Natural killer cell (primary cell): ENCODE measurements at regions not wholly inside any gene's neighbourhood (a gene's known extent, or its start where the extent isn't known, plus 50 kb on each side); places are given as distances from the start of the nearest gene placed in this dataset.

Source experiments
- ATAC-seq, 3 donors: fragments of 150-1000 bp in 2 of 3; fragments of 200-7000 bp in 1 of 3; cut with Tn5 transposase; 1 replicate in 1 of 3; 2 replicates in 2 of 3; pipeline ENCODE4 v1.10.0; 2021; ENCODE audit warnings: mild to moderate bottlenecking in 2 of 3, moderate library complexity in 2 of 3
- DNase-seq, 2 donors: peaks; one replicate each; pipeline versions ENCODE4 v3.0.0 to v3.0.0-alpha.2; 2013 to 2021; ENCODE audit warnings: mixed read lengths in 1 of 2
- H3K27ac ChIP-seq: one replicate; pipeline ENCODE4 v1.5.1; 2013; ENCODE audit warnings: mild to moderate bottlenecking, low read length
- H3K27me3 ChIP-seq: one replicate; pipeline ENCODE4 v1.6.1; 2013; ENCODE audit warnings: low read length; ENCODE audit not compliant: control insufficient read depth, insufficient read depth
- H3K36me3 ChIP-seq: one replicate; pipeline ENCODE4 v1.6.1; 2013; ENCODE audit warnings: low read length; ENCODE audit not compliant: control insufficient read depth, insufficient read depth
- H3K4me1 ChIP-seq: one replicate; pipeline ENCODE4 v1.6.1; 2013; ENCODE audit warnings: low read length; ENCODE audit not compliant: control insufficient read depth, insufficient read depth
- H3K4me3 ChIP-seq: one replicate; pipeline ENCODE4 v1.5.1; 2013; ENCODE audit warnings: low read length
- H3K9me3 ChIP-seq: one replicate; pipeline ENCODE4 v1.6.1; 2013; ENCODE audit warnings: low read length; ENCODE audit not compliant: control insufficient read depth, insufficient read depth
- H3K27ac Mint-ChIP-seq, 2 donors: one replicate each; pipeline ENCODE4 v1.8.0; 2022; ENCODE audit warnings: mild to moderate bottlenecking in 2 of 2, mixed read lengths in 2 of 2, moderate library complexity in 1 of 2
- H3K27me3 Mint-ChIP-seq, 2 donors: one replicate each; pipeline ENCODE4 v1.8.0; 2022; ENCODE audit warnings: low read depth in 2 of 2, mixed read lengths in 2 of 2
- H3K36me3 Mint-ChIP-seq: one replicate; pipeline ENCODE4 v1.8.0; 2022; ENCODE audit warnings: mixed read lengths
- H3K4me1 Mint-ChIP-seq, 2 donors: one replicate each; pipeline ENCODE4 v1.8.0; 2022; ENCODE audit warnings: mixed read lengths in 2 of 2
- H3K4me3 Mint-ChIP-seq: one replicate; pipeline ENCODE4 v1.8.0; 2022; ENCODE audit warnings: mild to moderate bottlenecking, moderate library complexity, mixed read lengths
- H3K9me3 Mint-ChIP-seq, 2 donors: one replicate each; pipeline ENCODE4 v1.8.0; 2022; ENCODE audit warnings: mixed read lengths in 2 of 2
- CTCF ChIP-seq: fragments of 200-600 bp; IDR thresholded peaks from one replicate; pipeline ENCODE4 v1.8.0; 2022; ENCODE audit warnings: antibody characterized with exemption
- WGBS: methylation state at CpG from one replicate; pipeline ENCODE4 v1.1.7; 2013; ENCODE audit warnings: missing lambda C conversion rate; ENCODE audit not compliant: insufficient coverage; 5-methylcytosine and 5-hydroxymethylcytosine counted together
- intact Hi-C: fragments of 100-400 bp; cut with micrococcal nuclease; formaldehyde crosslinking; loops from one replicate; pipeline ENCODE4 v1.14.2; 2022

DNA sequence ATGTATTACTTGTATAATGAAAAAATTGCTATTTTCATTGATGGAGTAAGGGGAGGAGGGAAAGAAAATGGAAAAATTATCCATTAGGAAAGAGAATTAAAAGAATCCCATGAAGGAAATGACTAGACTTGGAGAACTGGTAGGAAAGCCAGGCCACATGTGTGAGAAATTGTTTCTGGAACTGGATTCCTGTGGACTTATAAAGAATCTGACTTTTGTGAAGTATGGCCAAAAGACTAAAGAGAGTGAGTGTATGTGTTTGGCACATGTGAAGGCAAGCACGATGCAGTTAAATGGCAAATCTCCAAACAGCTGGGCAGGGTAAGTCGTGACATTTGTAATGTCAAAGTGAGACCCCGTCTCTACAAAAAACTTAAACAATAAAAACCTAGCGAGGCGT lies 89.4 kb downstream of the MTX3 start:
- Mint-ChIP-seq H3K27ac (no peak overlapping the region), H3K9me3 (peaks cover 0 to under 1% of the 10 kb centered on the region in 2 donors), H3K27me3 (peaks cover 8 to 28% of the 10 kb centered on the region in 2 donors), H3K4me3 (no peak overlapping the region), H3K4me1 (no peaks in the 10 kb centered on the region), H3K36me3 (no peaks in the 10 kb centered on the region)
- ATAC-seq (no peak), DNase-seq (no peak)
- no peaks in the 10 kb centered on the region for H3K36me3 ChIP-seq
- WGBS = 97% methylated on average over 5 of the region's 5 CpGs
- no peak for TF ChIP-seq CTCF
- H3K9me3 ChIP-seq = no peaks in the 10 kb centered on the region
- intact Hi-C loops = no loop called here
- no peaks in the 10 kb centered on the region for H3K4me1 ChIP-seq
- no peaks in the 10 kb centered on the region for H3K27me3 ChIP-seq
- H3K4me3 ChIP-seq = no peak overlapping the region
- H3K27ac ChIP-seq = no peak overlapping the region

DNA sequence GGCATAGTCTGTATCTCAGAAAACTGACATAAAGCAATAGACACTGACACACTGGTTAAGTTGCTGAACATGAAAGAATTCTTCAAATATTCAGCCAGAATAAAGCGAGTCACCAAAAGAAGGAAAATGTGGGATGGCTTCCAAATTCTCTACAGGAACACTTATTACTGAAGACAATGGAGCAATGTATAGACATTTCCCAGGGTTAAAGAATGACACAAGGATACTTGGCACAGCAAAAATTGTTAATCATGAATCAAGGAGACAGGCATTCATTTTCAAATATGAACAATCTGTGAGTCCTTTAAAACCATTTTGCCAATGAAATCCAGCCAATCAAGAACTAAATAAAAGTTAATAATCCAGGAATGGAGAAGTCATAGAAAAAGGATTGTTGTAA lies 92.5 kb downstream of the MTX3 start:
- no peaks in the 10 kb centered on the region for H3K27me3 ChIP-seq
- DNase-seq (no peak), ATAC-seq (no peak)
- H3K9me3 Mint-ChIP-seq = peaks cover 0 to 2% of the 10 kb centered on the region in 2 donors
- TF ChIP-seq CTCF = no peak
- WGBS = 100% methylated on average over 1 of the region's 1 CpG
- intact Hi-C loops = no loop called here
- H3K36me3 Mint-ChIP-seq = no peaks in the 10 kb centered on the region
- no peak overlapping the region for H3K27ac ChIP-seq
- peaks cover 15 to 48% of the 10 kb centered on the region in 2 donors for H3K27me3 Mint-ChIP-seq
- no peak overlapping the region for H3K4me3 ChIP-seq
- no peaks in the 10 kb centered on the region for H3K4me1 Mint-ChIP-seq
- H3K9me3 ChIP-seq = no peaks in the 10 kb centered on the region
- H3K27ac Mint-ChIP-seq = no peak overlapping the region
- no peak overlapping the region for H3K4me3 Mint-ChIP-seq
- no peaks in the 10 kb centered on the region for H3K4me1 ChIP-seq
- H3K36me3 ChIP-seq = no peaks in the 10 kb centered on the region

GRCh38 chr5:79893976-79894375 lies 97.1 kb downstream of the MTX3 start:
- Mint-ChIP-seq H3K36me3 (no peaks in the 10 kb centered on the region), H3K4me3 (no peak overlapping the region), H3K27me3 (peaks cover 18 to 61% of the 10 kb centered on the region in 2 donors), H3K27ac (no peak overlapping the region), H3K9me3 (peaks cover 0 to 2% of the 10 kb centered on the region in 2 donors), H3K4me1 (no peaks in the 10 kb centered on the region)
- 86% methylated on average over 1 of the region's 3 CpGs for WGBS
- no peak overlapping the region for H3K4me3 ChIP-seq
- no peaks in the 10 kb centered on the region for H3K9me3 ChIP-seq
- no peak for TF ChIP-seq CTCF
- ATAC-seq (no peak), DNase-seq (no peak)
- no peaks in the 10 kb centered on the region for H3K27me3 ChIP-seq
- intact Hi-C loops = no loop called here
- no peak overlapping the region for H3K27ac ChIP-seq
- no peaks in the 10 kb centered on the region for H3K36me3 ChIP-seq
- no peaks in the 10 kb centered on the region for H3K4me1 ChIP-seq

- no peaks in the 10 kb centered on the region for H3K4me1 Mint-ChIP-seq
- H3K4me3 ChIP-seq = no peak overlapping the region
- WGBS = 71% methylated on average over 1 of the region's 1 CpG
- H3K4me1 ChIP-seq = no peaks in the 10 kb centered on the region
- intact Hi-C loops = no loop called here
- H3K27ac ChIP-seq = no peak overlapping the region
- H3K9me3 Mint-ChIP-seq = peaks cover 0 to 2% of the 10 kb centered on the region in 2 donors
- DNase-seq = no peak
- TF ChIP-seq CTCF = no peak
- H3K4me3 Mint-ChIP-seq = no peak overlapping the region
- no peaks in the 10 kb centered on the region for H3K9me3 ChIP-seq
- H3K27me3 Mint-ChIP-seq = peaks cover 18 to 56% of the 10 kb centered on the region in 2 donors
- no peak overlapping the region for H3K27ac Mint-ChIP-seq
- no peaks in the 10 kb centered on the region for H3K27me3 ChIP-seq
- ATAC-seq = no peak
- no peaks in the 10 kb centered on the region for H3K36me3 Mint-ChIP-seq
- no peaks in the 10 kb centered on the region for H3K36me3 ChIP-seq
Measured at GRCh38 chr5:79893485-79893884, 97.6 kb downstream of the MTX3 start.
